ENCODE measurements at regions not wholly inside any gene's neighbourhood (a gene's known extent, or its start where the extent isn't known, plus 50 kb on each side); places are given as distances from the start of the nearest gene placed in this dataset.

DNA sequence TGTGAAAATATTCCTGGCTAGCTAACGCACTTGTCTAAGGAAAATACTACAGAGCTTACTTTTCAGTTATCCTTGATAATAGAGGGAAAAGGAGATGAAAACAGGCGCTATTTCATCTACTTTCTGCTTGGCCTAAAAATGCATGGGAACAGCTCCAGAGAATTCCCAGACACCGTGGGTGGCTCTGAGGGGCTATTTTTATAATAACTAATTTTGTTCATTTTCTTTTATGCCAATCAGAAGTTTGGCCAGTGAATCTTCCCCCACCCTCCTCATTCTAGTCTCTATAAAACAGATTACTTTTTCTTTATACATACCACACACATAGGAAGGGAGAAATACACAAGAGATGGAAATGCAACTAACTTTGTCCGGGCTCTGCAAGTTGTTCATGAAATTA is 322.9 kb downstream of the SETD4 start:
- no peaks in the 10 kb centered on the region for H4K20me1 ChIP-seq (ENCODE audit: insufficient read depth, low read length)
- no peaks in the 10 kb centered on the region for H3K4me1 ChIP-seq (ENCODE audit: low read length)
- H3K27me3 ChIP-seq (replicated peaks; ENCODE audit: insufficient read depth, low read length) = no peaks in the 10 kb centered on the region
- no peaks in the 10 kb centered on the region for H3K36me3 ChIP-seq (replicated peaks; ENCODE audit: insufficient read depth, low read length)
- no peaks in the 10 kb centered on the region for H3K79me2 ChIP-seq (ENCODE audit: low read length)
- H3K9ac ChIP-seq (ENCODE audit: low read length) = no peak overlapping the region
- no peak overlapping the region for H3K4me2 ChIP-seq (ENCODE audit: low read depth, low read length)
- TF ChIP-seq EZH2phosphoT487 (IDR thresholded peaks at IDR 0.05; ENCODE audit: low read length) (no peak), EZH2 (optimal IDR thresholded peaks at IDR 0.05; ENCODE audit: low read depth, low read length) (no peak)
- TF ChIP-seq, protein P1, sequence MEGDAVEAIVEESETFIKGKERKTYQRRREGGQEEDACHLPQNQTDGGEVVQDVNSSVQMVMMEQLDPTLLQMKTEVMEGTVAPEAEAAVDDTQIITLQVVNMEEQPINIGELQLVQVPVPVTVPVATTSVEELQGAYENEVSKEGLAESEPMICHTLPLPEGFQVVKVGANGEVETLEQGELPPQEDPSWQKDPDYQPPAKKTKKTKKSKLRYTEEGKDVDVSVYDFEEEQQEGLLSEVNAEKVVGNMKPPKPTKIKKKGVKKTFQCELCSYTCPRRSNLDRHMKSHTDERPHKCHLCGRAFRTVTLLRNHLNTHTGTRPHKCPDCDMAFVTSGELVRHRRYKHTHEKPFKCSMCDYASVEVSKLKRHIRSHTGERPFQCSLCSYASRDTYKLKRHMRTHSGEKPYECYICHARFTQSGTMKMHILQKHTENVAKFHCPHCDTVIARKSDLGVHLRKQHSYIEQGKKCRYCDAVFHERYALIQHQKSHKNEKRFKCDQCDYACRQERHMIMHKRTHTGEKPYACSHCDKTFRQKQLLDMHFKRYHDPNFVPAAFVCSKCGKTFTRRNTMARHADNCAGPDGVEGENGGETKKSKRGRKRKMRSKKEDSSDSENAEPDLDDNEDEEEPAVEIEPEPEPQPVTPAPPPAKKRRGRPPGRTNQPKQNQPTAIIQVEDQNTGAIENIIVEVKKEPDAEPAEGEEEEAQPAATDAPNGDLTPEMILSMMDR (IDR thresholded peaks at IDR 0.05; ENCODE audit: low read length) = no peak
- no peaks in the 10 kb centered on the region for H3F3A ChIP-seq (ENCODE audit: insufficient read depth, low read length)
- DNase-seq = no peak
- no peak overlapping the region for H3K27ac ChIP-seq (ENCODE audit: low read length)
- H2AFZ ChIP-seq (ENCODE audit: low read length) = no peak overlapping the region
- no peak overlapping the region for H3K4me3 ChIP-seq (ENCODE audit: low read length)
- H3K9me2 ChIP-seq (replicated peaks; ENCODE audit: insufficient read depth, low read length) = no peaks in the 10 kb centered on the region
- H3K9me3 ChIP-seq (replicated peaks; ENCODE audit: insufficient read depth, low read length) = no peaks in the 10 kb centered on the region

DNA sequence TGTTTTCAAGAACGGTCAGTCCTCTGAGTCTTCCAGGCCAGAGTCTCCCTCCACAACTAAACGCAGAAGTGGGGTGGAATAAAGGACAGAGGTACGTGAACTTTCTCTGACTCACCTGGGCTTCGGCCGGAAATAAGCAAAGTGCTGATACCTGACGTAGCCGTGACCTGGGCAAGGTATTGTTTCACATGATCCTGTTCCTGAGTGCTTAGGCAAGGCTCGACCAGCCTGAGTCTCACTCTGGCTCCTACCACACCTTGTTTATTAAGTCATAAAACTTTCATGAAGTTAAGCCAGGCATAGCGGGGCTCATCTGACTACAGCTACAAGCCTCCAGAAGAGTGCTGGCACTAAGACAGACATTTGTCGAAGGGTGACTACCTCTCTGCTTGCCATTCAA is 327.5 kb downstream of the SETD4 start:
- Histone ChIP-seq H3K79me2 (ENCODE audit: low read length) (no peaks in the 10 kb centered on the region), H3K36me3 (replicated peaks; ENCODE audit: insufficient read depth, low read length) (no peaks in the 10 kb centered on the region), H3K9me2 (replicated peaks; ENCODE audit: insufficient read depth, low read length) (no peaks in the 10 kb centered on the region), H3K4me2 (ENCODE audit: low read depth, low read length) (no peak overlapping the region), H2AFZ (ENCODE audit: low read length) (no peak overlapping the region), H3K27ac (ENCODE audit: low read length) (no peak overlapping the region), H3K9me3 (replicated peaks; ENCODE audit: insufficient read depth, low read length) (no peaks in the 10 kb centered on the region), H3F3A (ENCODE audit: insufficient read depth, low read length) (no peaks in the 10 kb centered on the region), H3K9ac (ENCODE audit: low read length) (no peak overlapping the region), H4K20me1 (ENCODE audit: insufficient read depth, low read length) (no peaks in the 10 kb centered on the region), H3K4me3 (ENCODE audit: low read length) (no peak overlapping the region), H3K27me3 (replicated peaks; ENCODE audit: insufficient read depth, low read length) (no peaks in the 10 kb centered on the region), H3K4me1 (ENCODE audit: low read length) (no peaks in the 10 kb centered on the region)
- DNase-seq = no peak
- TF ChIP-seq EZH2 (optimal IDR thresholded peaks at IDR 0.05; ENCODE audit: low read depth, low read length) (no peak), EZH2phosphoT487 (IDR thresholded peaks at IDR 0.05; ENCODE audit: low read length) (no peak)
- TF ChIP-seq, protein P1 (IDR thresholded peaks at IDR 0.05; ENCODE audit: low read length) = no peak

- H3K79me2 ChIP-seq (ENCODE audit: low read length) = no peaks in the 10 kb centered on the region
- H3K9me2 ChIP-seq (replicated peaks; ENCODE audit: insufficient read depth, low read length) = no peaks in the 10 kb centered on the region
- no peak overlapping the region for H2AFZ ChIP-seq (ENCODE audit: low read length)
- no peaks in the 10 kb centered on the region for H4K20me1 ChIP-seq (ENCODE audit: insufficient read depth, low read length)
- TF ChIP-seq EZH2phosphoT487 (IDR thresholded peaks at IDR 0.05; ENCODE audit: low read length) (no peak), EZH2 (optimal IDR thresholded peaks at IDR 0.05; ENCODE audit: low read depth, low read length) (no peak)
- TF ChIP-seq, protein P1 (IDR thresholded peaks at IDR 0.05; ENCODE audit: low read length) = no peak
- no peaks in the 10 kb centered on the region for H3K9me3 ChIP-seq (replicated peaks; ENCODE audit: insufficient read depth, low read length)
- no peak overlapping the region for H3K27ac ChIP-seq (ENCODE audit: low read length)
- no peak overlapping the region for H3K4me2 ChIP-seq (ENCODE audit: low read depth, low read length)
- peaks cover 9% of the 10 kb centered on the region for H3K4me1 ChIP-seq (ENCODE audit: low read length)
- H3K27me3 ChIP-seq (replicated peaks; ENCODE audit: insufficient read depth, low read length) = no peaks in the 10 kb centered on the region
- H3K4me3 ChIP-seq (ENCODE audit: low read length) = no peak overlapping the region
- no peaks in the 10 kb centered on the region for H3K36me3 ChIP-seq (replicated peaks; ENCODE audit: insufficient read depth, low read length)
- no peak for DNase-seq
- no peaks in the 10 kb centered on the region for H3F3A ChIP-seq (ENCODE audit: insufficient read depth, low read length)
- no peak overlapping the region for H3K9ac ChIP-seq (ENCODE audit: low read length)
Observed at GRCh38 chr21:35730325-35730724, 330.0 kb downstream of the SETD4 start.
